CD4-positive, alpha-beta T cell treated with Interleukin-17A for 4 hours (primary cell): ENCODE measurements at regions not wholly inside any gene's neighbourhood (a gene's known extent, or its start where the extent isn't known, plus 50 kb on each side); places are given as distances from the start of the nearest gene placed in this dataset.

ENCODE experiments used
- DNase-seq: peaks from one replicate; pipeline ENCODE4 v3.0.0-alpha.2; 2020; ENCODE audit warnings: mixed read lengths

- no peak for DNase-seq
Observed at GRCh38 chr11:122394313-122394712, 261.2 kb upstream of the UBASH3B start.

GRCh38 chr11:122393209-122393860, 262.2 kb upstream of the UBASH3B start:
- DNase-seq: no peak

GRCh38 chr11:122392508-122392907, 263.0 kb upstream of the UBASH3B start:
- no peak for DNase-seq

GRCh38 chr11:122391049-122391448, 264.5 kb upstream of the UBASH3B start:
- DNase-seq: no peak

GRCh38 chr11:122383186-122383585, 267.2 kb upstream of the BLID start:
- no peak for DNase-seq

- no peak for DNase-seq
Observed at GRCh38 chr11:122375687-122376399, 259.8 kb upstream of the BLID start.

- DNase-seq: no peak
Observed at GRCh38 chr11:122368796-122369195, 252.8 kb upstream of the BLID start.

- DNase-seq: no peak
Observed at GRCh38 chr11:122367809-122368231, 251.8 kb upstream of the BLID start.

- no peak for DNase-seq
Observed at GRCh38 chr11:122365610-122366360, 249.8 kb upstream of the BLID start.

- DNase-seq: no peak
Observed at GRCh38 chr11:122363296-122363695, 247.3 kb upstream of the BLID start.

GRCh38 chr11:122362381-122362780, 246.4 kb upstream of the BLID start:
- DNase-seq: no peak

GRCh38 chr11:122360875-122361274, 244.9 kb upstream of the BLID start:
- no peak for DNase-seq

- DNase-seq: no peak
Observed at GRCh38 chr11:122359081-122359571, 243.1 kb upstream of the BLID start.

GRCh38 chr11:122358292-122358691, 242.3 kb upstream of the BLID start:
- DNase-seq: no peak

- no peak for DNase-seq
Observed at GRCh38 chr11:122355968-122356367, 240.0 kb upstream of the BLID start.

- no peak for DNase-seq
Observed at GRCh38 chr11:122354025-122354697, 238.1 kb upstream of the BLID start.

GRCh38 chr11:122353561-122353960, 237.5 kb upstream of the BLID start:
- no peak for DNase-seq

- no peak for DNase-seq
Observed at GRCh38 chr11:122348659-122349409, 232.8 kb upstream of the BLID start.

GRCh38 chr11:122346006-122346405, 230.0 kb upstream of the BLID start:
- no peak for DNase-seq

- no peak for DNase-seq
Observed at GRCh38 chr11:122345586-122345985, 229.6 kb upstream of the BLID start.

GRCh38 chr11:122344215-122344614, 228.2 kb upstream of the BLID start:
- no peak for DNase-seq

- no peak for DNase-seq
Observed at GRCh38 chr11:122343210-122343609, 227.2 kb upstream of the BLID start.
